A172 (cell line): ENCODE measurements at regions not wholly inside any gene's neighbourhood (a gene's known extent, or its start where the extent isn't known, plus 50 kb on each side); places are given as distances from the start of the nearest gene placed in this dataset.
"Not testable (repeated sequence)": the region's sequence is repeated elsewhere in the genome, so short reads cannot be mapped to it uniquely, and the experiment has no call there.

Source experiments
- DNase-seq: peaks from one replicate; pipeline ENCODE4 v3.0.0-alpha.2; 2015; ENCODE audit warnings: low spot score

GRCh38 chr3:162987085-162987794, 1490.6 kb downstream of the OTOL1 start:
- not testable (repeated sequence) for DNase-seq

GRCh38 chr3:162992741-162993140, 1496.1 kb downstream of the OTOL1 start:
- DNase-seq: no peak

GRCh38 chr3:162994165-162994564, 1497.6 kb downstream of the OTOL1 start:
- no peak for DNase-seq

- no peak for DNase-seq
Observed at GRCh38 chr3:162996368-162996767, 1499.8 kb downstream of the OTOL1 start.

GRCh38 chr3:162998205-162998604, 1501.6 kb downstream of the OTOL1 start:
- no peak for DNase-seq

GRCh38 chr3:163011596-163011995, 1515.0 kb downstream of the OTOL1 start:
- DNase-seq: no peak

GRCh38 chr3:163016251-163016650, 1519.6 kb downstream of the OTOL1 start:
- no peak for DNase-seq

- no peak for DNase-seq
Observed at GRCh38 chr3:163018067-163018466, 1521.5 kb downstream of the OTOL1 start.

- no peak for DNase-seq
Observed at GRCh38 chr3:163018664-163019063, 1522.1 kb downstream of the OTOL1 start.

GRCh38 chr3:163019260-163019659, 1522.7 kb downstream of the OTOL1 start:
- DNase-seq: no peak

GRCh38 chr3:163033652-163034051, 1537.0 kb downstream of the OTOL1 start:
- DNase-seq: no peak

- no peak for DNase-seq
Observed at GRCh38 chr3:163039636-163040035, 1543.0 kb downstream of the OTOL1 start.

- no peak for DNase-seq
Observed at GRCh38 chr3:163043074-163043473, 1546.5 kb downstream of the OTOL1 start.

- DNase-seq: no peak
Observed at GRCh38 chr3:163045945-163046344, 1549.3 kb downstream of the OTOL1 start.

GRCh38 chr3:163048881-163049280, 1552.3 kb downstream of the OTOL1 start:
- no peak for DNase-seq

- DNase-seq: peak; percentile 43
Observed at GRCh38 chr3:163056874-163057497, 1560.4 kb downstream of the OTOL1 start.

- no peak for DNase-seq
Observed at GRCh38 chr3:163058031-163058854, 1561.6 kb downstream of the OTOL1 start.

GRCh38 chr3:163071713-163072112, 1575.1 kb downstream of the OTOL1 start:
- peak; percentile 46 for DNase-seq
